ENCODE measurements at regions not wholly inside any gene's neighbourhood (a gene's known extent, or its start where the extent isn't known, plus 50 kb on each side); places are given as distances from the start of the nearest gene placed in this dataset.

DNA sequence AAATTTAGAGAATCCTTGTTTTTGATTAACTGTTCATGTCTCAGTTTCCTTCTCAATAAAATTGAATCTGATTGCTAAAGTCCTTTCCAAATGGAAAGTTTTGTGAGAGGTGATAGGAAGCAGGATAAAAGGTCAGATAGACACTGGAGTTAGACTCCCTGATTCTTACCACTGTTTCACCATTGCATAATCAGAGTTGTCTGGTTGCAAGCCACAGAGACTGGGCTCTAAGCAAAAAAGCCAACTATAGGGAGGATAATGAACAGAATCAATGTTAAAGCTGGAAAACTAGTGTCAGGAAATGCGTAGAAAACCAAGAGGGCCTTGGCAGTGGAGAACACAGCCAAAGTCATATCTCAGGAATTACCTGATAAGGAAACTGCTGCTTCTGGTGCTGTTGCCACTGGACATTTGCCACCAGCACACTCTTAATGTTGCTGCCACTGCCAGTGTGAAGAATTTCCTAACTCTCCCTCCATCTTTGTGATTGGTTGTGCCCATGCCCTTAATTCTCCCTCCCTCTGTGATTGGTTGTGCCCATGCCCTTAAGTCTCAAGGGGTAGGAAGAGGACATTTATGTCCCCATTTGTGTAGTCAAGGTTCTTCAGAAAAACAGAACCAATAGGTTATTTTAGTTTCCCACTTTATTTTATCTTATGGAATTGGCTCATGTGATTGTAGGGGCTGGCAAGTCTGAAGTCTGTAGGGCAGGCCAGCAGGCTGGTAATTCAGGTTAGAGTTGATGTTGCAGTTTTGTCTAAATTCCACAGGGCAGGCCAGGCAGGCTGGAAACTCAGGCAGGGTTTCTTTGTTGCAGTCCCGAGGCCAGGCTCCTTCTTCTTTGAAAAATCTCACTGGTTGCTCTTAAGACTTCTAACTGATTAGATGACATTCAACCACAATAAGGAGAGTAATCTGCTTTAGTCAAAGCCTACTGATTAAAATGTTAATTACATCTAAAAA, 639.0 kb downstream of the REEP3 start:
- no peak for DNase-seq
- no peaks in the 10 kb centered on the region for H3K4me1 ChIP-seq
- H3K27ac ChIP-seq: no peak overlapping the region
- no peaks in the 10 kb centered on the region for H3K36me3 ChIP-seq
- no peaks in the 10 kb centered on the region for H3K27me3 ChIP-seq
- H3K9me3 ChIP-seq: no peaks in the 10 kb centered on the region
- TF ChIP-seq CTCF (IDR thresholded peaks at IDR 0.05): no peak
- no peak for TF ChIP-seq POLR2A (IDR thresholded peaks at IDR 0.05)
- no peak for TF ChIP-seq POLR2AphosphoS5 (IDR thresholded peaks at IDR 0.05)
- TF ChIP-seq EP300 (IDR thresholded peaks at IDR 0.05): no peak
- no peak overlapping the region for H3K4me3 ChIP-seq
- intact Hi-C loops (cut with DNase I): no loop called here
- WGBS, 2 donors: 82 to 84% methylated on average over 2 of the region's 2 CpGs

DNA sequence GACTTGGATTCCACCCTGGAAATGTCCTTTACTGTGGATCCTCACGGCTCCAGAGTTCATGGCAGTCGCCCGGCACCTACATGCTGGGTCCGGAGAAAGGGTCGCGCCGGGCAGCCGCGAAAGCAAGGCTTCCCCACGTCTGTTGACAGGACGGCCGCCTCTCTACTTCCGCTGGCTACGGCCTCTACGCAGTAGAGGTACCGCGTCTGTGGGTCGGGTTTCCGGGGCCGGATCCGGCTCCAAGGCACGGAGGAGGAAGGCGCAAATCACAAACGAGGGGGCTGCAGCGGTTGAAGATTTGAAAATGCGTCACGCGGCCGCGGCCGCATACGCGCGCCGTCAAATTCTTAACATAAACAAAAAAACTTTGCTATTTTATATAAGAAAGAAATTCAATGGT, 649.6 kb downstream of the REEP3 start:
- Histone ChIP-seq H3K4me3 (no peak overlapping the region), H3K9me3 (peaks cover 0 to 2% (median 0%) of the 10 kb centered on the region in 4 donors), H3K27me3 (no peaks in the 10 kb centered on the region), H3K27ac (no peak overlapping the region), H3K36me3 (no peaks in the 10 kb centered on the region), H3K4me1 (no peaks in the 10 kb centered on the region)
- DNase-seq: no peak
- TF ChIP-seq EP300 (IDR thresholded peaks at IDR 0.05) (no peak), CTCF (IDR thresholded peaks at IDR 0.05) (no peak), POLR2AphosphoS5 (IDR thresholded peaks at IDR 0.05) (no peak), POLR2A (IDR thresholded peaks at IDR 0.05) (no peak)
- WGBS, 2 donors: 97% methylated on average over 35 of the region's 35 CpGs
- intact Hi-C loops (cut with DNase I): no loop called here

DNA sequence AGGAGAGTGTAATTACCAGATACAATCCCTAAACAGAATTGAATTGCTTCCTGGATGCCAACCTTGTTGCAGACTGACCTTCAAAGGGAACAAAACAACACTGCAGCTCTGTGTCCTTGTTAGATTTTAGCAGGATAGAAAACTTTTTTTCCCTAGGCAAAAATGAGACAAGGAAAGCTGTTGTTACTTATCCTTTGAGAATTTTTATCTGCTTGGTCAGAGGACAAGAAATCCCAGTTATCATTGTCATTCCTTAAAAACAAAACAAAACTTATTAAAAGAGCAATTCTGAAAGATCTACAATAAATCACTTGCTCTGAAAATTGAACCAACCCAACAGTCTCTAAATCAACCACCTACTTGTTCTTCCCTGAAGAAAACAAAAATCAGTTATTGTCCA, 652.6 kb downstream of the REEP3 start:
- no peak for TF ChIP-seq EP300 (IDR thresholded peaks at IDR 0.05)
- no peak for TF ChIP-seq POLR2A (IDR thresholded peaks at IDR 0.05)
- TF ChIP-seq CTCF (IDR thresholded peaks at IDR 0.05): no peak
- TF ChIP-seq POLR2AphosphoS5 (IDR thresholded peaks at IDR 0.05): no peak
- no peak for DNase-seq
- H3K9me3 ChIP-seq: no peaks in the 10 kb centered on the region
- intact Hi-C loops (cut with DNase I): no loop called here
- H3K4me1 ChIP-seq: no peaks in the 10 kb centered on the region
- H3K4me3 ChIP-seq: no peak overlapping the region
- H3K27ac ChIP-seq: no peak overlapping the region
- no peaks in the 10 kb centered on the region for H3K27me3 ChIP-seq
- H3K36me3 ChIP-seq: no peaks in the 10 kb centered on the region

GRCh38 chr10:64174666-64175255, 653.6 kb downstream of the REEP3 start:
- WGBS, 2 donors: 48 to 73% methylated on average over 9 of the region's 9 CpGs
- Histone ChIP-seq H3K4me1 (no peaks in the 10 kb centered on the region), H3K27ac (no peak overlapping the region), H3K4me3 (no peak overlapping the region), H3K9me3 (no peaks in the 10 kb centered on the region), H3K36me3 (no peaks in the 10 kb centered on the region), H3K27me3 (no peaks in the 10 kb centered on the region)
- no peak for DNase-seq
- TF ChIP-seq CTCF (IDR thresholded peaks at IDR 0.05): no peak
- no peak for TF ChIP-seq POLR2A (IDR thresholded peaks at IDR 0.05)
- TF ChIP-seq POLR2AphosphoS5 (IDR thresholded peaks at IDR 0.05): no peak
- TF ChIP-seq EP300 (IDR thresholded peaks at IDR 0.05): no peak
- intact Hi-C loops (cut with DNase I): no loop called here
